Endothelial cell of umbilical vein (primary cell): ENCODE measurements at regions not wholly inside any gene's neighbourhood (a gene's known extent, or its start where the extent isn't known, plus 50 kb on each side); places are given as distances from the start of the nearest gene placed in this dataset.

Source experiments
- BruUV-seq: library from RNA; stranded (reverse); fragments of 400-500 nt; replicated peaks from 2 replicates; lab custom pipeline; 2021; lab: Mats Ljungman, UMichigan
- CTCF ChIA-PET: fragments of 300-600, 350-600 bp; sonication (Branson Sonifier 250); formaldehyde crosslinking; loops from one replicate; lab custom pipeline; 2021; ENCODE audit warnings: antibody characterized with exemption, inconsistent platforms; lab: Charles Lee
- POLR2A ChIA-PET: fragments of 300-600, 350-600 bp; sonication (Branson Sonifier 250); formaldehyde crosslinking; loops from one replicate; lab custom pipeline; 2021; ENCODE audit warnings: antibody characterized with exemption, inconsistent platforms; lab: Charles Lee
- DNase-seq: peaks from one replicate; pipeline ENCODE4 v3.0.0-alpha.2; 2011; ENCODE audit warnings: low read depth, low spot score
- FAIRE-seq: peaks from 2 replicates; lab custom pipeline; 2011; peaks lifted over from hg19 to GRCh38; lab: Jason Lieb, UNC
- H2AFZ ChIP-seq: 2 replicates; pipeline ENCODE4 v1.6.0; 2012; ENCODE audit warnings: low read depth, low read length, control low read depth, inconsistent platforms
- H3K27ac ChIP-seq: 2 replicates; pipeline ENCODE4 v1.5.1; 2011; ENCODE audit warnings: low read depth, mild to moderate bottlenecking, control low read depth, low read length, moderate library complexity; ENCODE audit not compliant: insufficient read depth
- H3K27me3 ChIP-seq, 2 experiments: 2 replicates each; pipeline versions ENCODE4 v1.6.0 to v1.6.1; 2011; ENCODE audit warnings: low read length in 2 of 2, mixed read lengths in 1 of 2; ENCODE audit not compliant: control insufficient read depth in 2 of 2, insufficient read depth in 2 of 2
- H3K36me3 ChIP-seq, 2 experiments: 2 replicates in 1 of 2; 3 replicates in 1 of 2; pipeline ENCODE4 v1.5.1; 2011; ENCODE audit warnings: low read length in 2 of 2, mild to moderate bottlenecking in 1 of 2, moderate library complexity in 1 of 2; ENCODE audit not compliant: control insufficient read depth in 2 of 2, insufficient read depth in 2 of 2; ENCODE audit errors: extremely low read depth in 1 of 2
- H3K4me1 ChIP-seq: 3 replicates; pipeline ENCODE4 v1.5.1; 2011; ENCODE audit warnings: mild to moderate bottlenecking, low read length; ENCODE audit not compliant: control insufficient read depth, insufficient read depth; ENCODE audit errors: extremely low read depth
- H3K4me2 ChIP-seq: 2 replicates; pipeline ENCODE4 v1.6.1; 2011; ENCODE audit warnings: low read length, control low read depth, mixed read lengths; ENCODE audit not compliant: insufficient read depth
- H3K4me3 ChIP-seq, 3 experiments: fragments of 200-600 bp in 1 of 3; sonication (generic), shearing (Covaris generic) in 1 of 3; replicated peaks in 1 of 3; 2 replicates each; pipeline ENCODE4 v1.5.1; 2011 to 2016; ENCODE audit warnings: control low read depth in 3 of 3, low read length in 3 of 3, mild to moderate bottlenecking in 2 of 3, inconsistent platforms in 1 of 3, low read depth in 1 of 3, moderate library complexity in 1 of 3; ENCODE audit not compliant: insufficient read depth in 1 of 3
- H3K79me2 ChIP-seq: 2 replicates; pipeline ENCODE4 v1.6.0; 2012; ENCODE audit warnings: low read length, inconsistent platforms; ENCODE audit not compliant: control insufficient read depth, insufficient read depth
- H3K9ac ChIP-seq: replicated peaks from 2 replicates; pipeline ENCODE3; 2011; ENCODE audit warnings: low read length, control low read depth; ENCODE audit not compliant: insufficient read depth; ENCODE audit errors: extremely low read depth
- H3K9me1 ChIP-seq: replicated peaks from 3 replicates; pipeline ENCODE4 v1.6.0; 2011; ENCODE audit warnings: mild to moderate bottlenecking, low read length; ENCODE audit not compliant: control insufficient read depth, insufficient read depth; ENCODE audit errors: extremely low read depth
- H3K9me3 ChIP-seq: replicated peaks from 2 replicates; pipeline ENCODE4 v1.5.1; 2012; ENCODE audit warnings: low read length, inconsistent platforms; ENCODE audit not compliant: control insufficient read depth, insufficient read depth
- H4K20me1 ChIP-seq: replicated peaks from 2 replicates; pipeline ENCODE3; 2011; ENCODE audit warnings: mild to moderate bottlenecking, low read length; ENCODE audit not compliant: control insufficient read depth, insufficient read depth; ENCODE audit errors: extremely low read depth
- EZH2 ChIP-seq: IDR thresholded peaks from 2 replicates; pipeline ENCODE4 v1.6.1; 2012; ENCODE audit warnings: borderline replicate concordance, low read depth, mild to moderate bottlenecking, moderate library complexity, low read length, inconsistent platforms; ENCODE audit not compliant: severe bottlenecking
- FOS ChIP-seq: IDR thresholded peaks from 2 replicates; pipeline ENCODE4 v1.6.1; 2011; ENCODE audit warnings: mild to moderate bottlenecking, low read length, moderate library complexity, borderline replicate concordance; ENCODE audit not compliant: insufficient read depth
- GATA2 ChIP-seq: IDR thresholded peaks from 2 replicates; pipeline ENCODE4 v1.7.0; 2011; ENCODE audit warnings: low read depth, mild to moderate bottlenecking, moderate library complexity, mixed read lengths, low read length; ENCODE audit not compliant: insufficient read length, insufficient read depth
- JUN ChIP-seq: IDR thresholded peaks from 2 replicates; pipeline ENCODE4 v1.6.1; 2011; ENCODE audit warnings: borderline replicate concordance, low read depth; ENCODE audit not compliant: insufficient read length, insufficient read depth
- MYC ChIP-seq: IDR thresholded peaks from one replicate; pipeline ENCODE4 v1.6.1; 2011; ENCODE audit warnings: mild to moderate bottlenecking, low read depth, low read length
- POLR2A ChIP-seq: IDR thresholded peaks from 2 replicates; pipeline ENCODE4 v1.6.1; 2012; ENCODE audit warnings: low read depth, mild to moderate bottlenecking, control low read depth, low read length
- POLR2AphosphoS5 ChIP-seq: IDR thresholded peaks from 2 replicates; pipeline ENCODE4 v1.6.1; 2012; ENCODE audit warnings: low read depth, mild to moderate bottlenecking, control low read depth, low read length, moderate library complexity; ENCODE audit not compliant: insufficient read depth
- dilution Hi-C: fragments of 300-500 bp; cut with MboI; formaldehyde crosslinking; loops from one replicate; pipeline ENCODE4 v1.15.0; 2019; ENCODE audit warnings: low sequenced_read_pairs; ENCODE audit not compliant: extremely low pct_ligation_motif_present
- intact Hi-C: fragments of 100-400 bp; cut with micrococcal nuclease; formaldehyde crosslinking; loops from one replicate; pipeline ENCODE4 v1.10.0; 2022
- TF ChIP-seq, protein P1 (sequence below), 2 donors: IDR thresholded peaks; 1 replicate in 1 of 2; 2 replicates in 1 of 2; pipeline ENCODE4 v1.5.1; 2011; ENCODE audit warnings: low read length in 2 of 2, mild to moderate bottlenecking in 2 of 2, moderate library complexity in 2 of 2, control low read depth in 1 of 2, inconsistent platforms in 1 of 2, low read depth in 1 of 2; ENCODE audit not compliant: insufficient read depth in 1 of 2; ENCODE audit errors: extremely low read depth in 1 of 2
- TF ChIP-seq, protein P2 (sequence below): IDR thresholded peaks from 2 replicates; pipeline ENCODE4 v1.6.1; 2011; ENCODE audit not compliant: insufficient read depth, insufficient read length

DNA sequence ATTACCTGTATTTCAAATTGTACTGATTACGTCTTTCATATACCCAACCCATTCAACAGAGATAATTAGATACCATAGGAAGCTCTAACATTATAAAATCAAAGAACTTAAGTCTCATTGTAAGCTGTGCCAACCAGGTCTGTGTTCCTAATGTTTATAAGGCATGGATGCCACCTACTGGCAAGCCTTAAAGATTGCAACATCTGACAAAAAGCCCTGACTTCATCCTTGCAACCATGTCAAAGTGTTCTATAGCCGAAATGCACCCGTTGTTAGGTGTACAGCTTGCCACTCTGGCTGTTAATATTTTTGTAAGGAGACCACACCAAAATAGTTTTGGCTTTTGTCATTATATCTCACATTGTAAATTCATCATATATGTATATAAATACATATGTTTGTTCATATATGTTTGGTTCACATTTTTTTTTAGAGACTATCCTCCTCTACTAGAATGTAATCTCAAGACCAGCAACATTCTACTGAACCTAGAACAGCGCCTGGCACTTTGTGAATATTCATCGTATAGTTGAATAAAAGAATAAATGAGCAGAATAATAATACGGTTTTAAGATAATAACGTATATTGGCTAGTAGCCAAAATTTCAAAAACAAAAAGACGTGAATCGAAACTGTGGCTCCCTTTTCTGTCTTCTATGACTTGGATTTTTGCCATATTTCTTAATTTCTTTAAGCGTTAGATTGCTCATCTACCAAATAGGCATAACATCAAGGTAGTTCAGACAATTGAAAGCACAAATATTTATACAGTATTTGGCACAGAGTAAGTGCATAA lies 258.1 kb downstream of the TBL1XR1 start:
- Histone ChIP-seq H3K9ac (no peak overlapping the region), H3K27ac (no peak overlapping the region), H3K9me3 (no peaks in the 10 kb centered on the region), H3K9me1 (no peaks in the 10 kb centered on the region), H4K20me1 (no peaks in the 10 kb centered on the region), H2AFZ (no peak overlapping the region), H3K4me2 (peak overlapping the region; percentile 73), H3K4me3 (peak overlapping the region in 1 of 3 experiments; percentile 21), H3K4me1 (no peaks in the 10 kb centered on the region), H3K36me3 (no peaks in the 10 kb centered on the region), H3K27me3 (no peaks in the 10 kb centered on the region), H3K79me2 (no peaks in the 10 kb centered on the region)
- POLR2A ChIA-PET, result no interaction called here
- FAIRE-seq (peak; percentile 98), DNase-seq (peak; percentile 80)
- CTCF ChIA-PET, result interaction anchor here (0.7 to 3.1 kb wide), 15 partner anchors 9 to 1446 kb away, joined by 3 to 119 read pairs (median 5); no protein-coding TSS in a partner anchor
- no peak for TF ChIP-seq MYC
- TF ChIP-seq, protein P1, sequence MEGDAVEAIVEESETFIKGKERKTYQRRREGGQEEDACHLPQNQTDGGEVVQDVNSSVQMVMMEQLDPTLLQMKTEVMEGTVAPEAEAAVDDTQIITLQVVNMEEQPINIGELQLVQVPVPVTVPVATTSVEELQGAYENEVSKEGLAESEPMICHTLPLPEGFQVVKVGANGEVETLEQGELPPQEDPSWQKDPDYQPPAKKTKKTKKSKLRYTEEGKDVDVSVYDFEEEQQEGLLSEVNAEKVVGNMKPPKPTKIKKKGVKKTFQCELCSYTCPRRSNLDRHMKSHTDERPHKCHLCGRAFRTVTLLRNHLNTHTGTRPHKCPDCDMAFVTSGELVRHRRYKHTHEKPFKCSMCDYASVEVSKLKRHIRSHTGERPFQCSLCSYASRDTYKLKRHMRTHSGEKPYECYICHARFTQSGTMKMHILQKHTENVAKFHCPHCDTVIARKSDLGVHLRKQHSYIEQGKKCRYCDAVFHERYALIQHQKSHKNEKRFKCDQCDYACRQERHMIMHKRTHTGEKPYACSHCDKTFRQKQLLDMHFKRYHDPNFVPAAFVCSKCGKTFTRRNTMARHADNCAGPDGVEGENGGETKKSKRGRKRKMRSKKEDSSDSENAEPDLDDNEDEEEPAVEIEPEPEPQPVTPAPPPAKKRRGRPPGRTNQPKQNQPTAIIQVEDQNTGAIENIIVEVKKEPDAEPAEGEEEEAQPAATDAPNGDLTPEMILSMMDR (IDR thresholded peaks at IDR 0.05; ENCODE audit: extremely low read depth in 1 of 2, insufficient read depth in 1 of 2, low read depth in 1 of 2, low read length in 2 of 2), result peak; percentile 71 to 72
- no TSS peak for BruUV-seq
- intact Hi-C loops, result loop anchor here (1.0 kb wide), 4 partner anchors 67 to 1446 kb away; no protein-coding TSS in a partner anchor
- dilution Hi-C loops, result no loop called here

DNA sequence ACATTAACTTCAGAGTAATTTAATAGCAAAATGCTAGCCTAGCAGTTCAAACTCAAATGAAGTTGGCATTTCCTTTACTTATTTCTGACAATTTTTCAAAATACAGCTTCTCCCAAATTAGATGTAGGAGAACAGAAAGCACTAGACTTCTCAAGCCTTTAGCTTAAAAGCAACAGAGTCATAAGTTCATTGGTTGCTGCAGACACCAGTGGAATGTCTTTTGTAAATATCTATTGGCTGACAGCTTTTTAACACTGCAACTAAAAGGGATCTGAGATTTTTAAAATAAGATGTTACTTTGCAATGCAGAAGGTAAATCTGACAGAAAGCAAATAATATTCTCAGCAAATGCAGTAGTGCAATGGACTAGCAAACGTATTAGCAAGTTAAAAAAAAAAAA lies 259.3 kb downstream of the TBL1XR1 start:
- no TSS peak for BruUV-seq
- H3K36me3 ChIP-seq, result no peaks in the 10 kb centered on the region
- CTCF ChIA-PET, result interaction anchor here (1.2 to 3.1 kb wide), 10 partner anchors 9 to 424 kb away, joined by 3 to 119 read pairs (median 8); no protein-coding TSS in a partner anchor
- no peaks in the 10 kb centered on the region for H3K79me2 ChIP-seq
- FAIRE-seq, result no peak
- H3K4me2 ChIP-seq, result no peak overlapping the region
- intact Hi-C loops (no loop called here), dilution Hi-C loops (no loop called here)
- H4K20me1 ChIP-seq, result no peaks in the 10 kb centered on the region
- TF ChIP-seq, protein P1 (IDR thresholded peaks at IDR 0.05; ENCODE audit: extremely low read depth in 1 of 2, insufficient read depth in 1 of 2, low read depth in 1 of 2, low read length in 2 of 2), result no peak
- TF ChIP-seq POLR2AphosphoS5 (no peak), POLR2A (no peak), MYC (no peak), JUN (no peak), EZH2 (no peak), FOS (no peak), GATA2 (no peak)
- TF ChIP-seq, protein P2, sequence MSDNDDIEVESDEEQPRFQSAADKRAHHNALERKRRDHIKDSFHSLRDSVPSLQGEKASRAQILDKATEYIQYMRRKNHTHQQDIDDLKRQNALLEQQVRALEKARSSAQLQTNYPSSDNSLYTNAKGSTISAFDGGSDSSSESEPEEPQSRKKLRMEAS, result no peak
- no peaks in the 10 kb centered on the region for H3K27me3 ChIP-seq
- H3K9ac ChIP-seq, result no peak overlapping the region
- H3K4me1 ChIP-seq, result no peaks in the 10 kb centered on the region
- H2AFZ ChIP-seq, result no peak overlapping the region
- H3K9me3 ChIP-seq, result no peaks in the 10 kb centered on the region
- H3K4me3 ChIP-seq, result no peak overlapping the region
- H3K27ac ChIP-seq, result no peak overlapping the region
- DNase-seq, result no peak
- no peaks in the 10 kb centered on the region for H3K9me1 ChIP-seq
- POLR2A ChIA-PET, result no interaction called here
